ENCODE measurements at regions not wholly inside any gene's neighbourhood (a gene's known extent, or its start where the extent isn't known, plus 50 kb on each side); places are given as distances from the start of the nearest gene placed in this dataset.
"Not testable (repeated sequence)": the region's sequence is repeated elsewhere in the genome, so short reads cannot be mapped to it uniquely, and the experiment has no call there.

GRCh38 chr2:182550234-182550633 lies 123.4 kb upstream of the PDE1A start:
- no peak for DNase-seq

- DNase-seq, result not testable (repeated sequence)
Measured at GRCh38 chr2:182552232-182552631, 125.4 kb upstream of the PDE1A start.

- not testable (repeated sequence) for DNase-seq
Measured at GRCh38 chr2:182552785-182553184, 125.9 kb upstream of the PDE1A start.

GRCh38 chr2:182553483-182553882 lies 126.6 kb upstream of the PDE1A start:
- no peak for DNase-seq

GRCh38 chr2:182554950-182555349 lies 128.1 kb upstream of the PDE1A start:
- DNase-seq, result no peak

- DNase-seq, result no peak
Measured at GRCh38 chr2:182558564-182558963, 131.7 kb upstream of the PDE1A start.

GRCh38 chr2:182559623-182560022 lies 132.8 kb upstream of the PDE1A start:
- no peak for DNase-seq

- DNase-seq, result no peak
Measured at GRCh38 chr2:182565911-182566567, 139.2 kb upstream of the PDE1A start.

GRCh38 chr2:182573553-182573952 lies 142.5 kb upstream of the DNAJC10 start:
- no peak for DNase-seq

- DNase-seq, result no peak
Measured at GRCh38 chr2:182577816-182578215, 138.2 kb upstream of the DNAJC10 start.

GRCh38 chr2:182581196-182581935 lies 134.7 kb upstream of the DNAJC10 start:
- DNase-seq, result no peak

- DNase-seq, result no peak
Measured at GRCh38 chr2:182584462-182584861, 131.6 kb upstream of the DNAJC10 start.

GRCh38 chr2:182585001-182585400 lies 131.1 kb upstream of the DNAJC10 start:
- DNase-seq, result no peak

GRCh38 chr2:182585430-182585829 lies 130.6 kb upstream of the DNAJC10 start:
- no peak for DNase-seq

GRCh38 chr2:182586426-182586825 lies 129.6 kb upstream of the DNAJC10 start:
- DNase-seq, result no peak

- no peak for DNase-seq
Measured at GRCh38 chr2:182587831-182588230, 128.2 kb upstream of the DNAJC10 start.

GRCh38 chr2:182589121-182589520 lies 126.9 kb upstream of the DNAJC10 start:
- DNase-seq, result no peak

GRCh38 chr2:182591774-182592173 lies 124.3 kb upstream of the DNAJC10 start:
- no peak for DNase-seq

GRCh38 chr2:182592691-182593393 lies 123.2 kb upstream of the DNAJC10 start:
- no peak for DNase-seq

- DNase-seq, result no peak
Measured at GRCh38 chr2:182593394-182593975, 122.6 kb upstream of the DNAJC10 start.

- no peak for DNase-seq
Measured at GRCh38 chr2:182594286-182594685, 121.8 kb upstream of the DNAJC10 start.

GRCh38 chr2:182595650-182596049 lies 120.4 kb upstream of the DNAJC10 start:
- no peak for DNase-seq

GRCh38 chr2:182597570-182598295 lies 118.3 kb upstream of the DNAJC10 start:
- no peak for DNase-seq

Data from stimulated activated CD4-positive, alpha-beta T cell treated with anti-CD3 and anti-CD28 coated beads, Interleukin-2, amount 100 ng/mL, for 24 hours (primary cell).